Iris pigment epithelial cell (primary cell): ENCODE measurements at regions not wholly inside any gene's neighbourhood (a gene's known extent, or its start where the extent isn't known, plus 50 kb on each side); places are given as distances from the start of the nearest gene placed in this dataset.
"Not testable (repeated sequence)": the region's sequence is repeated elsewhere in the genome, so short reads cannot be mapped to it uniquely, and the experiment has no call there.

Experiments
- DNase-seq: peaks from one replicate; pipeline ENCODE4 v3.0.0-alpha.2; 2011; ENCODE audit warnings: low read depth

GRCh38 chr6:130610303-130610702 is 216.9 kb upstream of the SMLR1 start:
- no peak for DNase-seq

DNA sequence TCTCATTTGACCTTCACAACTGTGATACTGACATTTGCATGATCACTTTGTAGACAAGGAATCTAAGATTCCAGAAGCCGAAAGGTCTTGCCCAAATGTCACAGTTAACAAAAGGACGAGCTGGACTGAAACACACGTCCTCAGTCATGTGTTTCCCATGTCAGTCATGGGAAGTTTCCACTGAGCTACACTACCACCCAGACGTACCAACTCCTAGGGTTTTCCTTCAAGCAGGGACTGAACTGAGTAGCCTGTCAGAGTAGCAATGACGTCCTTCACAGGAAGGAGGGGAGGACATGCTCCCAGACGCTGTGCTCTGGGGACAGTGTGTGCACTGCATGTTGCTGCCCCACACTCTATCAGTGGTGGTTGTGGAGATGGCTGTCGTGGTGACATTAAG is 215.8 kb upstream of the SMLR1 start:
- no peak for DNase-seq

- DNase-seq = no peak
Measured at GRCh38 chr6:130613176-130613575, 214.0 kb upstream of the SMLR1 start.

DNA sequence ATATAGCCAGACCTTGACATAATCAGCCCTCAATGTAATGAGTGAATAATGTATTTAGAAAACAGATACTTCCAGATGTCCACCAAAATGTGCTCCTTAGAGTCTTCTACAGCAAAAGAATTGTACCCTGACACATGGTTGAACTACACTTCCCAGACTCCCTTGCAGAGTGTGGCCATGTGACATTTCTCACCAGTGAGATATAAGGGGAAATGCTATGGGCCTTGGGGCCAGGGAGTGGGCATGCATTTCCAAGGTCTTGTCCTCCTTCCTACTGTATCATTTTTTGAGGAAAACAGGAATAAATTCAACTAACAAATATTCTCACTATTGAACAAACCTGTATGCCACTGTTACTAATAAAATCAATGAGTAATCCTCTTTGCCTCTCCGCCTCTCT is 211.4 kb upstream of the SMLR1 start:
- DNase-seq = no peak

DNA sequence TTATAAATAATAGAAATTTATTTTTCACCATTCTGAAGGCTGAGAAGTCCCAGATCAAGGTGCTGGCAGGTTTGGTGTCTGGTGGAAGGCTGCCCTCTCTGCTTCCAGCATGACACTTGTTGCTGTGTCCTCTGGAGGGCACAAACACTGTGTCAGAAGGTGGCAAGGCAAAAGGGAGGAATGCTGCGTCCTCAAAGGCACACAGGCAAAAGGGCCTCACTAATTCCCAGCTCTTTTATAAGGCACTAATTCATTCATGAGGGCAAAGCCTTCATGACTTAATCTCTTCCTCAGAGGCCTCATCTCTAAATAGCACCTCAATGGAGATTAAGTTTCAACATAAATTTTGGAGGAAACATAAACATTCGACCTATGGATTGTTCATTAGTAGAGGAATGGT is 209.5 kb upstream of the SMLR1 start:
- DNase-seq = no peak

GRCh38 chr6:130618806-130619205 is 208.4 kb upstream of the SMLR1 start:
- not testable (repeated sequence) for DNase-seq

DNA sequence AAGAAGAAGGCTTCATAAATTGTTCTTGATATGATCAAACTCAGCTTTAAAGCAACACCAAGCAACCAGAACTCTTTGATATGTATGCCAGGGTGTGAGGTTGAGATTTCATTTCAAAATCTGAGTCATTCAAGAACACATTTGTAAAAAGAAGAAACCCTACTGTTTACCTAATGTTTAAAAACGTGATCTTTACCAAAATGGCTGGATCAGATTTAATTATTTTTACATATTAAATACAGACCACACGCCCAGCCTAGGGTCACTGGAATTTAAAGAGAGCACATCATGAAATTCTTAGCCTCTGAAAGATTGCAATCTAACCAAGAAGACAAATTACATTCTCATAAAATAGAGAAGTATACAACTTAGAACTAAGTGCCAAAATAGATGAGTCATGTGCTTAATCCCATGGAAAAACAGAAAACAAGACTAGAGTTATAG is 206.8 kb upstream of the SMLR1 start:
- peak; percentile 63 for DNase-seq

DNA sequence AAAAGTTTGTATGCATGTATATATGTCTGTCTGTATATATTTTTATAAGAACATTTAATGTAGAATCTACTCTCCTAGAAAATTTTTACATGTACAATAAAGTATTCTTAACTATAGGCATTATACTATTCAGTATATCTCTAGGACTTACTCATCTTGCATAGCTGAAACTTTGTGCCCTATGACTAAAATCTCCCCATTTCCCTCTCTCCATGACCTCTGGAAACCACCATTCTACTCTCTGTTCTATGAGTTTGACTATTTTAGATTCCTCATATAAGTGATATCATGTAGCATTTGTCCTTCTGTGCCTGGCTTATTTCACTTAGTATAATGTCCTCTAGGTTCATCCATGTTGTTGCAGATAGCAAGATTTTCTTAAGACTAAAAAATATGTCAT is 205.1 kb upstream of the SMLR1 start:
- DNase-seq = peak; percentile 67

GRCh38 chr6:130624046-130624445 is 203.2 kb upstream of the SMLR1 start:
- peak; percentile 69 for DNase-seq

DNA sequence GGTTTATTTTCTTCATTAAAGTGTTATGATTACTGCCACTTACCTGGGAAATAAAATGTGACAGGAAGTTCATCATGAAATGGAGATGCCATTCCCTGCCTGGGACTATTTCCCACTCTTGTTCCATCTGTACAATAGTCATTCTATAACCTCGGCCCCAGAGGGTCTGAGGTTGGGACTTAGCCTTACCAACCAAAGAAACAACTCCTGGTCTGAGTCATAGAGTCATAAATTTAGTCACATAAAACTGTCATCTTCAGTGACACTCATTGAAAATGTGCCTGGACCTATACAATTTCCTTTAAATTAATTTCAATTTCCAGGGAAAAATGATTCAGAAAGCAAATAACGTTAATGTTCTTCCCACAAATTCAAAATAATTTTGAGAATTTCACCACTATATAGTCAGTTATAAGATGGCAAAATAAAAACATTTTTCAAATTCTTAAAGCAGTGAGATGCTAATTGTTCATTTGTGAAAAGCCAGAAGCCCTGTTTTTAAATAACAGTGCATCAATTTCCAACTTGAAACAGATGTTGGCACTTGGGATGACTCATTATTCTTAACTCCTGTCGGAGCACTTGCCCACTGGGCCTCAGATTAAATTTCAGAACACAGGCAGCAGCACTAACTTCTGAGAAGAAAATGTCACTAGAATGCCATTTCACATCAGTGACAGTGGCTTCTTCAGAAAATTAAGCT is 201.2 kb upstream of the SMLR1 start:
- DNase-seq = peak; percentile 32

GRCh38 chr6:130628862-130629261 is 198.3 kb upstream of the SMLR1 start:
- DNase-seq = no peak

- DNase-seq = no peak
Measured at GRCh38 chr6:130629640-130630039, 197.6 kb upstream of the SMLR1 start.

DNA sequence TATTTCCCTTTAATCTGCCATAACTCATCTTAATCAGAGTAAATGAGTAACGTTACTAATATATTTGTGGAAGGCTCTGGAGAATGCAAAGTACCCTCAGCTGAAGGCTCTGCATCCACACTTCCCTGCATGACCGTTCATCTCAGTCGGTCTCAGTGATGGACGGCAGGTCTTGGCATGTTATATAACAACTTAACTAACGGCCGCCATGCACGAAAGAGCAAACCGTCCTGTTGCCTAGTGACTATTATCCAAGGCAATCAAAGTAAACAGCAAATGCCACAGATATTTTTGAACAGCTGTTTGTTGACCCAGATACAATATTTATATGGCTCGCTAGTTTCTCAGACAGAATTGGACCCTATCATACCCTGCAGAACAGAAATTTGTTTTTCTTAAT is 194.9 kb upstream of the SMLR1 start:
- DNase-seq = peak; percentile 25

- no peak for DNase-seq
Measured at GRCh38 chr6:130632897-130633296, 194.3 kb upstream of the SMLR1 start.

DNA sequence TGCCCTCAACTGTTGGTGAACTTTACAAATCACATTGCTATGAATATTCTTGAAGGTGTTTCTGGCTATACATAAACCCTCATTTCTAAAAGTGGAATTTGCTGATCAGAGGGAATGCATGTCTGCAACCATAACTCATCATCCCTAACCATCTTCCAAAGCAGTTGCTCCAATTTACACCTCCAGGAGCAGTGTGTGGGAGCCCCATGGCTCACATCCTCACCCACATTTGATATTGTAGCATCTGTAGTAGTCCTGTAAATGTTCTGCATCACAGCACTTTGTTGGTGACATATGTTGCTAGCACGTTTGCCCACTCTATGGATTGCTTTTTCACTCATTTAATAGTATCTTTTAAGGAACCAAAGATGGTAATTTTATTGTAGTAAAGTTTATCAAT is 183.8 kb upstream of the SMLR1 start:
- no peak for DNase-seq

GRCh38 chr6:130644175-130644574 is 183.0 kb upstream of the SMLR1 start:
- DNase-seq = no peak

DNA sequence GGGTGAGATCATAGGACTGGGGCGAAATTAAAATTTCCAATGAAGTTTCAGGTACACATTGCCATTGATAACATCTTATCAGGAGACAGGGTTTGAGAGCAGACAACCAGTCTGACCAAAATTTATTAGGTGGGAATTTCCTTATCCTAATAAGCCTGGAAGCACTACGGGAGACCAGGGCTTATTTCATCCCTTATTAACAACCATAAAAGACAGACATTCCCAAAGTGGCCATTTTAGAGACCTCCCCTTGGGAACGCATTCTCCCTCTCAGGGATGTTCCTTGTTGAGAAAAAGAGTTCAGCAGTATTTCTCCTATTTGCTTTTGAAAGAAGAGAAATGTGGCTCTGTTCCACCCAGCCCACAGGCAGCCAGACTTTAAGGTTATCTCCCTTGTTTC is 182.4 kb upstream of the SMLR1 start:
- not testable (repeated sequence) for DNase-seq

DNA sequence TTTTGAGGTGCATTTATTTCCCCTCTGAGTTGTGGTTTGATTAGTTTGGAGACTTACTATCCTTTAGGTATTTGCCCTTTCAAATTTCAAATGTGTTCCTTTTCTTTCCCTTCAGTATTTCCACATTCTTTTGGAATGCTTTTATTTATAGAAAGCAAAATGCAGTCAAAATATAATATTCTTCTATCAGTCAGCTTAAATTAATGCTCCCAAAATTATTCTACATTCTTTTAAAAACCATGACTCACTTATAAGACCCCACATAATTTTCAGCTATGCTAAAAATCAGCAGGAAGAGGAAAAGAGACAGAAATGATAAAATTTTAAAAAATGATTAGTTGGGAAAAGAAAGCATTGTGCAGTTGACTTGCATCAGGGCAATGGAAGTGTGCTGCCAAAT is 180.0 kb upstream of the SMLR1 start:
- DNase-seq = no peak

GRCh38 chr6:130655586-130655985 is 171.6 kb upstream of the SMLR1 start:
- DNase-seq = peak; percentile 9

DNA sequence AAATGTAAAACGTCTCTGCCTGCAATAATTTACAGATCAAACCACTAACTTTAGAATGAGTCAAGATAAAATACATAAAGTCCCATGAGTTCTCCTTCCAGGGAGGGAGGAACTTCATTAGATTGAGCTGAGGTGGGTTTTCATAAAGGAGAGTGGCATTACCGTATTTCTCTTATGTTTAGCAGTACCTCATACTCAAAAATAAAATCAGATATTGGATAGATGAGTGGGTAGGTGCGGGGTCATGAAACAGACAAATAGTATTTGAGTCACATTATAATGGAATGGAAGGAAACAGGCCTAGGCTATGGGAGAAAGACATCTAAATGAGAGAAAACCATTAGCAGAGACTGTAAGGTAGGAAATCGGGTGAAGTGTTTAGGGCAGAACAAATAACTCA is 166.1 kb upstream of the SMLR1 start:
- DNase-seq = no peak

DNA sequence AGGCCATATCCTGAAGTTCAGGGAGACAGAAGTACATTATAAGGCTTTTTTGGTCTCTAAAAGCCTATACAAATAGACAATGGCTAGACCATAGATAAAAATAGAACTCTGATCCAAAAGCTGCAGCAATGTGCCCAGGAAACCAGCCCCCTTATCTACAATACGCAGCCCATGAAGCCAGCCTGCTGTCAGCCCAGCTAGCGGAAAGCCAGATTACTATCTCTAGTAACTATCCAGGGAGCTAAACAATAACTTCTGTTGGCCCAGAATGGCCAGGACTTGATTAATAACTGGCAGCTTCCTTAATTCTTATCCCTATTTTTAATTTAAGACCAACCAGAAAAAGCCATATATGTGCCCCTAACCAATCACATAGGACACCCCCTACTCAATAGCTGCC is 160.4 kb upstream of the SMLR1 start:
- DNase-seq = no peak

DNA sequence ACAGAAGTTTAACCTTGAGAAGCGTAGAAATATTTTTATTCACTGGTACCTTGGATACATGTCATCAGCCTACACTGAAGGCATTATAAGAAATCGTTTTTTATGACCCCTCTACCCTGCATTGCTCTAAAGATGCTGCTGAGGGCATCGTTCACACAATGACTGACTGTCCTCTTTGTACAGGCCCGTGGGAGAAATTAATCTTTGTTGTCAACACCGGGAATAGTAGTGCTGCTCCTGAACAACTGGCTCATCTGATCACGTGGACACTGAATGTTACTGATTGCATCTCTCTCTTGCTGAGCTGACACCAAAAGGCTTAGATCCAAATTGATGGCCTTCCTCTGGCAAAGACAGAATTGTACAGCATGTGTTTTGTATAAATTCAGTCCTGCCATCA is 157.1 kb upstream of the SMLR1 start:
- no peak for DNase-seq

- DNase-seq = no peak
Measured at GRCh38 chr6:130671119-130671518, 156.1 kb upstream of the SMLR1 start.

GRCh38 chr6:130671577-130671976 is 155.6 kb upstream of the SMLR1 start:
- no peak for DNase-seq

GRCh38 chr6:130672153-130672552 is 155.1 kb upstream of the SMLR1 start:
- no peak for DNase-seq
